Mesendoderm (in vitro differentiated cells): ENCODE measurements at regions not wholly inside any gene's neighbourhood (a gene's known extent, or its start where the extent isn't known, plus 50 kb on each side); places are given as distances from the start of the nearest gene placed in this dataset.

Experiments used
- DNase-seq: peaks from one replicate; pipeline ENCODE4 v3.0.0; 2013
- H2AK5ac ChIP-seq: 2 replicates; pipeline ENCODE4 v1.6.1; 2013; ENCODE audit warnings: low read length, inconsistent platforms
- H2BK120ac ChIP-seq: 2 replicates; pipeline ENCODE4 v1.6.1; 2013; ENCODE audit warnings: low read depth, mild to moderate bottlenecking, low read length, moderate library complexity, mixed read lengths
- H2BK15ac ChIP-seq: replicated peaks from 2 replicates; pipeline ENCODE4 v1.6.1; 2013; ENCODE audit warnings: low read depth, mild to moderate bottlenecking, moderate library complexity
- H2BK5ac ChIP-seq: 2 replicates; pipeline ENCODE4 v1.6.1; 2013; ENCODE audit warnings: low read length, inconsistent platforms
- H3K18ac ChIP-seq: 2 replicates; pipeline ENCODE4 v1.6.1; 2013; ENCODE audit warnings: mild to moderate bottlenecking, low read length, mixed read lengths
- H3K23ac ChIP-seq: one replicate; pipeline ENCODE4 v1.6.1; 2013; ENCODE audit warnings: low read length
- H3K27ac ChIP-seq: 2 replicates; pipeline ENCODE4 v1.5.1; 2013; ENCODE audit warnings: low read depth, mild to moderate bottlenecking, inconsistent platforms, low read length, moderate library complexity
- H3K27me3 ChIP-seq: 2 replicates; pipeline ENCODE4 v1.6.1; 2013; ENCODE audit warnings: low read length, control low read depth, mild to moderate bottlenecking, inconsistent platforms; ENCODE audit not compliant: insufficient read depth, poor library complexity
- H3K36me3 ChIP-seq: 2 replicates; pipeline ENCODE4 v1.6.1; 2013; ENCODE audit warnings: low read length, inconsistent platforms; ENCODE audit not compliant: control insufficient read depth, insufficient read depth
- H3K4ac ChIP-seq: one replicate; pipeline ENCODE4 v1.6.1; 2013; ENCODE audit warnings: low read depth, mild to moderate bottlenecking, low read length, moderate library complexity
- H3K4me1 ChIP-seq: 2 replicates; pipeline ENCODE4 v1.6.1; 2013; ENCODE audit warnings: low read depth, low read length, inconsistent platforms; ENCODE audit not compliant: control insufficient read depth
- H3K4me2 ChIP-seq: 2 replicates; pipeline ENCODE4 v1.6.1; 2013; ENCODE audit warnings: low read length
- H3K4me3 ChIP-seq: 2 replicates; pipeline ENCODE4 v1.5.1; 2013; ENCODE audit warnings: mild to moderate bottlenecking, low read length
- H3K56ac ChIP-seq: one replicate; pipeline ENCODE4 v1.6.1; 2013; ENCODE audit warnings: low read length
- H3K79me1 ChIP-seq: 2 replicates; pipeline ENCODE4 v1.6.1; 2013; ENCODE audit warnings: low read length, inconsistent platforms
- H3K79me2 ChIP-seq: 2 replicates; pipeline ENCODE4 v1.6.1; 2013; ENCODE audit warnings: mild to moderate bottlenecking, low read length; ENCODE audit not compliant: control insufficient read depth, insufficient read depth
- H3K9ac ChIP-seq: 2 replicates; pipeline ENCODE4 v1.6.1; 2013; ENCODE audit warnings: low read length, inconsistent platforms
- H4K5ac ChIP-seq: one replicate; pipeline ENCODE4 v1.6.1; 2013; ENCODE audit warnings: low read length
- H4K8ac ChIP-seq: one replicate; pipeline ENCODE4 v1.6.1; 2013; ENCODE audit warnings: low read depth, mild to moderate bottlenecking, control low read depth, low read length, moderate library complexity
- WGBS: extraction: QIAGEN DNeasy Blood & Tissue Kit; methylation state at CpG from one replicate; pipeline ENCODE4 v1.1.7; 2013; ENCODE audit warnings: low lambda C conversion rate, missing lambda C conversion rate; ENCODE audit not compliant: insufficient coverage; ENCODE audit errors: extremely low coverage; 5-methylcytosine and 5-hydroxymethylcytosine counted together

DNA sequence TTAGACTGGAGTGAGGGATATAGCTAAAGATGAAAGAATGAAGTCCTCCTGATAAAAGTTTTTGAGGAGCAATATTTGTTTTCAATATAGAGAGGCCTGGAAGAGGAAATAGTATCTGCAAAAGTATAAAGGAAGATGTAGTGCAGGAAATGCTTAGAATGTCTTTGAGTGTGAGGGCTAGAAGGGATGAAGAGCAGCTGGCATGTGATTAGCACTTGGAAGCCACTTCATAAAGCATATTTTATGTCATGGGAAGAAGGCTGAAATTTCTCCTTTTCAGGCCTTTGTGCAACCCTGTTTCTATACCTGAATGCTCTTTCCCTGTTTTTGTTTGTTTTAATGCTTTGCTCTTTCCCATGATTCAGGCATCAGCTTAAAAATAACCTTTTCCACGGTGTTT is 323.3 kb upstream of the DEPDC1 start:
- Histone ChIP-seq H3K23ac (no peak overlapping the region), H4K5ac (no peak overlapping the region), H2BK120ac (no peak overlapping the region), H2BK15ac (no peak overlapping the region), H3K27me3 (no peaks in the 10 kb centered on the region), H3K36me3 (no peaks in the 10 kb centered on the region), H3K4me2 (no peak overlapping the region), H3K79me2 (no peaks in the 10 kb centered on the region), H3K4ac (no peak overlapping the region), H3K9ac (no peak overlapping the region), H2AK5ac (no peak overlapping the region), H3K4me1 (no peaks in the 10 kb centered on the region), H3K27ac (no peak overlapping the region), H3K18ac (no peak overlapping the region), H3K4me3 (no peak overlapping the region), H3K56ac (no peak overlapping the region), H2BK5ac (no peak overlapping the region), H3K79me1 (no peaks in the 10 kb centered on the region), H4K8ac (no peak overlapping the region)
- no CpG with 5 or more reads among the region's 1 CpG for WGBS
- DNase-seq: no peak

GRCh38 chr1:68826836-68827235 is 330.0 kb upstream of the DEPDC1 start:
- Histone ChIP-seq H3K18ac (no peak overlapping the region), H3K9ac (no peak overlapping the region), H3K79me1 (no peaks in the 10 kb centered on the region), H3K23ac (no peak overlapping the region), H3K79me2 (no peaks in the 10 kb centered on the region), H3K27ac (no peak overlapping the region), H3K4me1 (no peaks in the 10 kb centered on the region), H2AK5ac (no peak overlapping the region), H3K4me2 (no peak overlapping the region), H2BK15ac (no peak overlapping the region), H4K5ac (no peak overlapping the region), H3K4me3 (no peak overlapping the region), H3K27me3 (no peaks in the 10 kb centered on the region), H3K4ac (no peak overlapping the region), H2BK120ac (no peak overlapping the region), H3K36me3 (no peaks in the 10 kb centered on the region), H2BK5ac (no peak overlapping the region), H4K8ac (no peak overlapping the region), H3K56ac (no peak overlapping the region)
- no peak for DNase-seq

DNA sequence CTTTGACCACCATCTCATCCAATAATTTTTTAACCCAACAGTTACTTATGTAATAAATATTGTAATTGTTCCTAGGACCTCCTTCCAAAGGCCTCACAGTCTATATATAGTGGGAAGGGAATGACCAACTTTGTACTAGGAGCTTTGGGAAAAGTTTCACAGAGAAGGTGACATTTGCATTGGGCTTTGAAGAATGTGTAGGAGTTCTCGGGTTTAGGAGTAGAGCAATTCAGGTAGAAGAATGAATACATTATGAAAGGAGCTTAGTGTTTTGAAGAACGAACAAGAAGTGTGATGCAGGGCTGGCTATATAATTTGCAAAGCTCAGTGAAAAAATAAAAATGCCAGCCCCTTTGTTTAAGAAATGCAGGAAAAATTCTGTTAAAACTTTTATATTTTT is 330.4 kb upstream of the DEPDC1 start:
- H3K56ac ChIP-seq: no peak overlapping the region
- no peak overlapping the region for H2BK120ac ChIP-seq
- no peak overlapping the region for H3K4ac ChIP-seq
- no peak overlapping the region for H2BK15ac ChIP-seq
- H3K23ac ChIP-seq: no peak overlapping the region
- no peak overlapping the region for H4K8ac ChIP-seq
- no peak overlapping the region for H3K9ac ChIP-seq
- no peak overlapping the region for H3K27ac ChIP-seq
- WGBS: no CpG with 5 or more reads among the region's 2 CpGs
- H3K4me2 ChIP-seq: no peak overlapping the region
- H3K4me3 ChIP-seq: no peak overlapping the region
- no peaks in the 10 kb centered on the region for H3K27me3 ChIP-seq
- no peak for DNase-seq
- no peak overlapping the region for H2BK5ac ChIP-seq
- no peak overlapping the region for H4K5ac ChIP-seq
- H3K79me2 ChIP-seq: no peaks in the 10 kb centered on the region
- H3K36me3 ChIP-seq: no peaks in the 10 kb centered on the region
- no peak overlapping the region for H3K18ac ChIP-seq
- H3K4me1 ChIP-seq: no peaks in the 10 kb centered on the region
- no peaks in the 10 kb centered on the region for H3K79me1 ChIP-seq
- H2AK5ac ChIP-seq: no peak overlapping the region

DNA sequence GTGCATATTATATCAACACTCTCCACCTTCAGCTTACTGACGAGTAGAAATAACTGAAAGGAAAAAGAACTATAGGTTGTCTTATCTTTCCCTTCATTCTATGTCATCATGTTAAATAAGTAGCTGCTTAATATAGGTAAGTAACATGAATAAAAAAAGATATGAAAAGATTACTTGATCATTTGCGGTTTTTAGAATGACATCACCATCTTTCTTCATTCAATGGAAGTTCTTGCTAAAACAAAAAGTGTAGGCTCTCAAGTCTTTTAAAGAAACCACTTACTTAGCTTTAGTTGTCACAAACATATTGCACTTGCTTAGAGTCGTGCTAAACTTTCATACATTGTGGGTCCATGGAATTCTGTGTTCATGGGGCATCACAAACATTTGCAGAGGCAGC is 331.1 kb upstream of the DEPDC1 start:
- H3K9ac ChIP-seq: no peak overlapping the region
- no peak overlapping the region for H3K4me2 ChIP-seq
- no CpG with 5 or more reads among the region's 3 CpGs for WGBS
- no peak overlapping the region for H3K23ac ChIP-seq
- no peaks in the 10 kb centered on the region for H3K4me1 ChIP-seq
- H3K27ac ChIP-seq: no peak overlapping the region
- no peaks in the 10 kb centered on the region for H3K79me1 ChIP-seq
- H2BK5ac ChIP-seq: no peak overlapping the region
- H3K18ac ChIP-seq: no peak overlapping the region
- H3K56ac ChIP-seq: no peak overlapping the region
- H4K5ac ChIP-seq: no peak overlapping the region
- no peak overlapping the region for H3K4me3 ChIP-seq
- H2BK15ac ChIP-seq: no peak overlapping the region
- H2BK120ac ChIP-seq: no peak overlapping the region
- H3K36me3 ChIP-seq: no peaks in the 10 kb centered on the region
- no peak overlapping the region for H3K4ac ChIP-seq
- no peak overlapping the region for H4K8ac ChIP-seq
- DNase-seq: no peak
- H3K79me2 ChIP-seq: no peaks in the 10 kb centered on the region
- no peak overlapping the region for H2AK5ac ChIP-seq
- H3K27me3 ChIP-seq: no peaks in the 10 kb centered on the region

DNA sequence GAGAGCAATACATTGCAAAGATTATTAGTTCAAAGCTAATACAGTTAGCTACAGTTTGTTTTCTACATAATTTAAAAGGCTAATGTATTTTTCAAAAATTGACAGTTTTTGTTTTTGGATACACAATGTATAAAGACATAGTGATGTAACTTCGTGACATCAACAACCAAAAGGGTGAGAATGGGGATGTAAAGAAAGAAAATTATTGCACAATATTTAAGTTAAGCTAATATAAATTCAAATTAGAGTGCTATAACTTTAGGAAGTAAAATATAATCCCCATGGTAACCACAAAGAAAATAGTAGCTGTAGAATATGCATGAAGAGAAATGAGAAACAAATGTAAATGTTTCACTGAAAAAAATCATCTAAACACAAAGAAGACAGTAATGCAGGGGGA is 334.4 kb upstream of the DEPDC1 start:
- no peaks in the 10 kb centered on the region for H3K27me3 ChIP-seq
- no peak overlapping the region for H2AK5ac ChIP-seq
- no peak overlapping the region for H2BK120ac ChIP-seq
- no peak overlapping the region for H3K4ac ChIP-seq
- H3K23ac ChIP-seq: no peak overlapping the region
- no peak overlapping the region for H2BK15ac ChIP-seq
- H3K27ac ChIP-seq: no peak overlapping the region
- no peak overlapping the region for H3K9ac ChIP-seq
- H3K56ac ChIP-seq: no peak overlapping the region
- H3K79me1 ChIP-seq: no peaks in the 10 kb centered on the region
- H3K4me3 ChIP-seq: no peak overlapping the region
- H2BK5ac ChIP-seq: no peak overlapping the region
- no peaks in the 10 kb centered on the region for H3K4me1 ChIP-seq
- no peaks in the 10 kb centered on the region for H3K36me3 ChIP-seq
- H4K8ac ChIP-seq: no peak overlapping the region
- no peak for DNase-seq
- H3K79me2 ChIP-seq: no peaks in the 10 kb centered on the region
- no peak overlapping the region for H4K5ac ChIP-seq
- no CpG with 5 or more reads among the region's 1 CpG for WGBS
- H3K18ac ChIP-seq: no peak overlapping the region
- no peak overlapping the region for H3K4me2 ChIP-seq

DNA sequence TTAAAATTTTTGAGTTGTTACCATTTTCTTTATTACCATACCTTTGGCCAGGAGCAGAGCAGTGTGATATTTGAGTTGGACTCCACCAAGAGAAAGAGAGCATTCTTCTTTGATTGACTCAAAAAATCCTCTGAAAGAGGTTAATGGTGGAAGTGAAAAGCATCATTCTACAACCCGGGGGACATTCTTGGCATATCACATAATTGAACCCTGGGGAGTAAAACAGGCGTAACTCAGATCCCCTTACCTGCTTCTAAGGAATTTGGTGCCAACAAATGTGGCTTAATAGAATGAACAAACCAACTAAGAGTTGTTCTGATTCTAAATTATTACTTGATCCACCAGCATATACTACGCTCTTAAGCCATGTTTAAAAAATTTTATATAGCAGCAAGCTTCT is 351.1 kb upstream of the DEPDC1 start:
- no peak overlapping the region for H4K5ac ChIP-seq
- no peaks in the 10 kb centered on the region for H3K36me3 ChIP-seq
- no peak overlapping the region for H3K56ac ChIP-seq
- H3K27ac ChIP-seq: no peak overlapping the region
- H3K4ac ChIP-seq: no peak overlapping the region
- no peaks in the 10 kb centered on the region for H3K79me2 ChIP-seq
- WGBS: no CpG with 5 or more reads among the region's 3 CpGs
- H2BK120ac ChIP-seq: no peak overlapping the region
- peak; percentile 64 for DNase-seq
- H2BK15ac ChIP-seq: no peak overlapping the region
- no peak overlapping the region for H3K18ac ChIP-seq
- no peak overlapping the region for H3K4me3 ChIP-seq
- no peak overlapping the region for H3K4me2 ChIP-seq
- no peaks in the 10 kb centered on the region for H3K27me3 ChIP-seq
- no peak overlapping the region for H3K9ac ChIP-seq
- H2AK5ac ChIP-seq: no peak overlapping the region
- no peak overlapping the region for H4K8ac ChIP-seq
- peaks cover 3% of the 10 kb centered on the region for H3K4me1 ChIP-seq
- H2BK5ac ChIP-seq: no peak overlapping the region
- H3K79me1 ChIP-seq: no peaks in the 10 kb centered on the region
- H3K23ac ChIP-seq: no peak overlapping the region
